ENCODE measurements at regions not wholly inside any gene's neighbourhood (a gene's known extent, or its start where the extent isn't known, plus 50 kb on each side); places are given as distances from the start of the nearest gene placed in this dataset.

DNA sequence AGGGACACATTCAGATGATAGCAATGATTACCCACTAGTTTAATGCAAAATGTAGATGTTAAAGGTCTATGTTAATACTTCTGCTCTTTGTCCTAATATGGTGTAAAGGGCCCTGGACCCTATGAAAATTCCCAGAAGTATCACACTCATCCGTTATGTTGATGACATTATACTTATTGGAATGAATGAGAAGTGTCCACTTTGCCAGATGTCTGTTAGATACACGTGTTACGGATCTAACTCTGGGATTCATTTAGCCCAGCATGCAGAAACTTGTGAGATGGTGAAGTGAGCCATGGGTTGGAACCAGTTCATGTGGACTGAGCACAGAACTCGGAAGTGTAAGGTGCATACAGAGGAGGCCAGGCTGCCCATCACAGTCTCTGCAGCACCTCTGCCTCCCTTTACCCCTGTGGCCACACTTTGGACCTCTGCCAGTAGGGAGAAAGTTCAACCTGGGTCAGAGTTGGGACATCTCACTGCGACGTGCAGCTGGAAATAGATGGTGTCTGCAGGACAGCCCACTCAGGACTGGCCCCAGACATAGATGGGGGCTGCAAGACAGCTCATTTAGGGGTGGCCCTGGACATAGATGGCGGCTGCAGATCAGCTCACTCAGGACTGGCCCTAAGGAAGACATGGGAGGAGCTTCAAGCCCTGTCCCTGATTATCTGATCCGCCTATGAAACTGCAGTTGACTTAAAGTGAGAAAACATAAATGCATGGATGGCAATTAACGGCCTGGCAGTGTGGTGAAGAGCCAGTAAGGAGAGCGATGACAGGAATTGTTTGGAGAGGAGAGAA, 71.2 kb upstream of the THBS2 start:
- CTCF ChIA-PET, result no interaction called here

GRCh38 chr6:169324086-169324485, 70.4 kb upstream of the THBS2 start:
- Mint-ChIP-seq H3K9me3 (no peaks in the 10 kb centered on the region), H3K4me3 (no peak overlapping the region), H3K4me1 (ENCODE audit: low read depth) (no peaks in the 10 kb centered on the region), H3K27me3 (ENCODE audit: low read depth) (peaks cover 16% of the 10 kb centered on the region), H3K36me3 (ENCODE audit: low read depth) (no peaks in the 10 kb centered on the region), H3K27ac (no peak overlapping the region)
- intact Hi-C loops (cut with micrococcal nuclease), result no loop called here
- DNase-seq, result no peak
- CTCF ChIA-PET, result no interaction called here

More for the DNA sequence above, 71.2 kb upstream of the THBS2 start:
- intact Hi-C loops (cut with micrococcal nuclease), result no loop called here
- peaks cover 13% of the 10 kb centered on the region for H3K27me3 Mint-ChIP-seq (ENCODE audit: low read depth)
- no peaks in the 10 kb centered on the region for H3K36me3 Mint-ChIP-seq (ENCODE audit: low read depth)
- peaks cover 3% of the 10 kb centered on the region for H3K9me3 Mint-ChIP-seq
- no peak overlapping the region for H3K4me3 Mint-ChIP-seq
- no peaks in the 10 kb centered on the region for H3K4me1 Mint-ChIP-seq (ENCODE audit: low read depth)
- no peak for DNase-seq
- no peak overlapping the region for H3K27ac Mint-ChIP-seq

DNA sequence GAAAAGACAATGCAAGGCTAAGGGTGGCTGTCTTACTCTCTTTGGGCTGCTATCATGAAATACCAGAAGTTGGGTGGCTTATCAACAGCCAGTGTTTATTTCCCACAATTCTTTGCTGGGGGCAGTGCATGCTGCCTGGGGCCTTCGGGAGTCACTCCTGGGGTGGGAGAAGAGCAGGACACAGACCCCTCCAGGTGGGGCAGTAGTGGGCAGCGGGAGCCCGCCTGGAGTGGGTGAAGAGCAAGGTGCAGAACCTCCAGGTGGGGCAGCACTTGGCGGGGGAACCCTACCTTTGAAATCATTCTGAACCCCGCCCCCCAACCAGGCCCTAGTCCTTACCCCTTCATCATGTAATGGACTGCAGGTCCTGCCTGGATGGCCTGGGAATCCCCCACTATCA, 69.6 kb upstream of the THBS2 start:
- no peak overlapping the region for H3K27ac Mint-ChIP-seq
- no peaks in the 10 kb centered on the region for H3K36me3 Mint-ChIP-seq (ENCODE audit: low read depth)
- H3K9me3 Mint-ChIP-seq, result no peaks in the 10 kb centered on the region
- DNase-seq, result no peak
- CTCF ChIA-PET, result no interaction called here
- H3K4me3 Mint-ChIP-seq, result no peak overlapping the region
- H3K4me1 Mint-ChIP-seq (ENCODE audit: low read depth), result no peaks in the 10 kb centered on the region
- intact Hi-C loops (cut with micrococcal nuclease), result no loop called here
- peaks cover 16% of the 10 kb centered on the region for H3K27me3 Mint-ChIP-seq (ENCODE audit: low read depth)

DNA sequence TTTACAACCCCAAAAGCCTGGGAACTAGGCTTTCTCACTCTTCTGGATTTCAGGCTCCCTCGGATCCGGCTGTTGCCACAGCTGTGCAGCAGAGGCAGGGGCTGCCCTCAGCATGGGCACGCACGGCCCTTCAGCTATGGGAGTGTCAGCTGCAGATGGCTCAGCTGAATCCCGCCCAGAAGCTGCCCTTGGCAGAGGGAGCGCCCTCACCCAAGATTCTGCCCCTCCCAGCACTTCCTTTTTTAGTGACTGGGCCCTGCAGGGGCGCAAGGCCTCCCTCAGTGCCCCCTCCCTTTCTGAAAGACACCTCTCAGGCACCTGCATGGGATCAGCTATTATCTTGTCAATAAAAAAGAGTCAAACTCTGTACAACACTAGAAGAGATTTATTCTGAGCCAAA, 67.9 kb upstream of the THBS2 start:
- intact Hi-C loops (cut with micrococcal nuclease), result no loop called here
- Mint-ChIP-seq H3K4me1 (ENCODE audit: low read depth) (no peaks in the 10 kb centered on the region), H3K4me3 (no peak overlapping the region), H3K27me3 (ENCODE audit: low read depth) (peaks cover 14% of the 10 kb centered on the region), H3K36me3 (ENCODE audit: low read depth) (no peaks in the 10 kb centered on the region), H3K27ac (no peak overlapping the region), H3K9me3 (no peaks in the 10 kb centered on the region)
- CTCF ChIA-PET, result interaction anchor here (0.7 kb wide), 1 partner anchor 256 kb away, joined by 3 read pairs; no protein-coding TSS in a partner anchor
- DNase-seq, result no peak

DNA sequence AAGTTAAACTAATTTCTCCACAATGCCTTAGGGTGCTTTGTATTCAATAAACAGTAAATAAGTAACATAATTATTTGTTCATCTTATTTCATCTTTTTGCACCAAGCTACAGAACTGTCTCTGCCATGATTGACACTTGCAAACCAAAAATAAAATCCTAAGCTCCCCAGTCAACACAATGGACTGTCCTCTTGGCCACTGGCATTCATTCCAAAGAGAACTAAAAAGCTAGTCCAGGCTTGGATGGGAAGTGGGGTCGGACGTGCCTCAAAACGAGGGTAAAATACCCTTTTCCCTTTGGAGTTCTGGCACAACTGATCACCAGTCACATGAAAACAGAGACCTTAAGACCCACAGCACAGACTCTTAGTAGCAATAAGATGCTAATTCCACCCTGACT, 66.4 kb upstream of the THBS2 start:
- H3K27ac Mint-ChIP-seq, result no peak overlapping the region
- H3K4me3 Mint-ChIP-seq, result no peak overlapping the region
- intact Hi-C loops (cut with micrococcal nuclease), result no loop called here
- no peaks in the 10 kb centered on the region for H3K9me3 Mint-ChIP-seq
- no peaks in the 10 kb centered on the region for H3K4me1 Mint-ChIP-seq (ENCODE audit: low read depth)
- CTCF ChIA-PET, result no interaction called here
- peaks cover 10% of the 10 kb centered on the region for H3K27me3 Mint-ChIP-seq (ENCODE audit: low read depth)
- DNase-seq, result no peak
- no peaks in the 10 kb centered on the region for H3K36me3 Mint-ChIP-seq (ENCODE audit: low read depth)

DNA sequence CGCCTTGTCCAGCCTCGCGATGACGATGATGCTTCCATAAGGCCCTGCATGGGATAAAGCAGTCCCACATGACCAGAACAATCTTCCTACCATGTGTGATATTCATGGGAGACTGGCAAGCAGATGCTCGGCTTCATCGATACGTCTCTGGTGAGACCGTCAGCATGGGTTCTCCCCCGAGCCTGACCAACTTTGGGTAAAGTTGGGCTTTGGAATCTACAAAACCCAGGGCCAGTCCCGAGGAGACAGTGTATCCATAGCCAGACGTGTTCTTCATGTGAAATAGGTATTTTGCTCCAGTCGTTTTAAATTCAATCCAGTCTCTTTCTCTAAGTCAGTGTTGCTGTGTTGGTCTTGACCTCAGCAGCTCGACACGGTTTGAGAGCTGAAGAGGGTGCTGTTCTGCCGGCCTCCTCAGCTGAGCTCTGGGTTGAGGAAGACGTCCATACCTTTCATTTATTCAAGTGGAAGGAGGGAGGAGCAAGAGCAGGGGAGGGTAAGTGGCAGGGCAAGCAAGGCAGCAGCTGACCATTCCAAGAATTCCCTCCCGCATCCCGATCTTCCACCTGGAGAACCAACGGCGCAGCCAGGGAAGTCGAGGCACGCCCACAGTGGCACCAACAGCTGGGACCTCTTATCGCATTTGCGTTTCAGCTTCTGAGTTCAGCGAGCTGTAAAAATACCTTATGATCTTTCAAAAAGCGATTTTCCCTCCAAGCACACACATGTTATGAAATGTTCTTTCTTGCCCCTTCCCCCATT, 64.0 kb upstream of the THBS2 start:
- H3K4me3 Mint-ChIP-seq, result no peak overlapping the region
- no peaks in the 10 kb centered on the region for H3K9me3 Mint-ChIP-seq
- peaks cover 5% of the 10 kb centered on the region for H3K27me3 Mint-ChIP-seq (ENCODE audit: low read depth)
- no peak for DNase-seq
- no peak overlapping the region for H3K27ac Mint-ChIP-seq
- CTCF ChIA-PET, result no interaction called here
- H3K36me3 Mint-ChIP-seq (ENCODE audit: low read depth), result no peaks in the 10 kb centered on the region
- H3K4me1 Mint-ChIP-seq (ENCODE audit: low read depth), result no peaks in the 10 kb centered on the region
- intact Hi-C loops (cut with micrococcal nuclease), result no loop called here

DNA sequence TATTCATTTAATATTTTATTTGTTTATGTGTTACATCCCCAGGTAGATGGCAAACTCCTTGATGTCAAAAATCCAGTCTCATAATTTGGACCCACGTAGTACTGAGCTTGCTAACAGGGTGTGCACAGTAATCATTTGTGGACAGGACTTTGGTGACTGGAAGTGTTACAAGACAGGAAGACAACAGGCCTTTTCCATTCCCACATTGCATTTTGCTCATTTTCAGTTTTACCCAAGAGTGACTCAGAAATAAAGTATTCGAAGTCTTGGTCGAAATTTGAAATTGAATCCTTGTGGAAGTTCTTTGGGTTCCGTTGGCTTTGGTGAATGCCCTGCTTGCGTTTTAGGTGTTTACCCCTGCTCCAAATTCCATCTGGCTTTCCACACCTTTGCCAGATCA, 63.0 kb upstream of the THBS2 start:
- Mint-ChIP-seq H3K36me3 (ENCODE audit: low read depth) (no peaks in the 10 kb centered on the region), H3K4me3 (no peak overlapping the region), H3K27me3 (ENCODE audit: low read depth) (peaks cover 5% of the 10 kb centered on the region), H3K9me3 (no peaks in the 10 kb centered on the region), H3K4me1 (ENCODE audit: low read depth) (no peaks in the 10 kb centered on the region), H3K27ac (no peak overlapping the region)
- intact Hi-C loops (cut with micrococcal nuclease), result no loop called here
- no peak for DNase-seq
- CTCF ChIA-PET, result no interaction called here

GRCh38 chr6:169315830-169316614, 62.4 kb upstream of the THBS2 start:
- Mint-ChIP-seq H3K27ac (no peak overlapping the region), H3K4me1 (ENCODE audit: low read depth) (no peaks in the 10 kb centered on the region), H3K4me3 (no peak overlapping the region), H3K36me3 (ENCODE audit: low read depth) (no peaks in the 10 kb centered on the region), H3K27me3 (ENCODE audit: low read depth) (peaks cover 5% of the 10 kb centered on the region), H3K9me3 (no peaks in the 10 kb centered on the region)
- intact Hi-C loops (cut with micrococcal nuclease), result no loop called here
- CTCF ChIA-PET, result no interaction called here
- no peak for DNase-seq

DNA sequence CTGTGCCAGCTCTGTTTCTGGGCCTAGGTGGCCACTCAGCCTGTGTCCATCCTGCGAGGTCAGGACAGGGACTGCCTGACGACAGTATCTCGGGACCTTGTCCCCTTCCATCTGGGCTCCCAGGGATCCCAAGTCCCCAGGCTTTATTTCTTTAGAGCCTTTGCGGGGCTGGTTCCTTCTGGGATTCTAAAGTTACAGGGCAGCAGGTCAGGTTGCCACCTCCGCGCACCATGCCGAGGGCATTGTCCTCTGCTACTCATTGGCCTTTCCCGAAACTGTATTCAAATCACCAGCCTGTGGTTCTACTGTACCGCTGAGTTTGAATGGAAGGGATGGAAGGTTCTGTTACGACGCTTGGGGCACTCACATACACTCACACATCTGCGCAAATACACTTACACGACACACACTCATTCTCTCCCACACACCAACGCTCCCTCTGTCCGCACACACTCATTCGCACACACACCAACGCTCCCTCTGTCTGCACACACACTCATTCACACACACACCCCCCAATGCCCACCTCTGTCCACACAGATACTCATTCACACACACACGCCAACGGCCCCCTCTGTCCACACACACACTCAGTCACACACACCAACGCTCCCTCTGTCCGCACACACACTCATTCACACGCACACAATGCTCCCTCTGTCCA, 59.8 kb upstream of the THBS2 start:
- H3K4me3 Mint-ChIP-seq, result no peak overlapping the region
- H3K4me1 Mint-ChIP-seq (ENCODE audit: low read depth), result no peaks in the 10 kb centered on the region
- no peaks in the 10 kb centered on the region for H3K9me3 Mint-ChIP-seq
- no peak overlapping the region for H3K27ac Mint-ChIP-seq
- peaks cover 2% of the 10 kb centered on the region for H3K27me3 Mint-ChIP-seq (ENCODE audit: low read depth)
- no peak for DNase-seq
- CTCF ChIA-PET, result no interaction called here
- intact Hi-C loops (cut with micrococcal nuclease), result no loop called here
- H3K36me3 Mint-ChIP-seq (ENCODE audit: low read depth), result no peaks in the 10 kb centered on the region

GRCh38 chr6:169312658-169313346, 59.2 kb upstream of the THBS2 start:
- CTCF ChIA-PET, result no interaction called here
- H3K27me3 Mint-ChIP-seq (ENCODE audit: low read depth), result no peaks in the 10 kb centered on the region
- H3K4me3 Mint-ChIP-seq, result no peak overlapping the region
- no peaks in the 10 kb centered on the region for H3K36me3 Mint-ChIP-seq (ENCODE audit: low read depth)
- H3K4me1 Mint-ChIP-seq (ENCODE audit: low read depth), result no peaks in the 10 kb centered on the region
- DNase-seq, result no peak
- H3K27ac Mint-ChIP-seq, result no peak overlapping the region
- H3K9me3 Mint-ChIP-seq, result no peaks in the 10 kb centered on the region
- intact Hi-C loops (cut with micrococcal nuclease), result no loop called here

- intact Hi-C loops (cut with micrococcal nuclease), result no loop called here
- H3K4me1 Mint-ChIP-seq (ENCODE audit: low read depth), result no peaks in the 10 kb centered on the region
- CTCF ChIA-PET, result interaction anchor here (0.6 kb wide), 1 partner anchor 389 kb away, joined by 3 read pairs; no protein-coding TSS in a partner anchor
- H3K27ac Mint-ChIP-seq, result no peak overlapping the region
- no peaks in the 10 kb centered on the region for H3K27me3 Mint-ChIP-seq (ENCODE audit: low read depth)
- no peaks in the 10 kb centered on the region for H3K9me3 Mint-ChIP-seq
- H3K36me3 Mint-ChIP-seq (ENCODE audit: low read depth), result no peaks in the 10 kb centered on the region
- no peak for DNase-seq
- no peak overlapping the region for H3K4me3 Mint-ChIP-seq
Observed at GRCh38 chr6:169310983-169311382, 57.3 kb upstream of the THBS2 start.
